ENCODE measurements at regions not wholly inside any gene's neighbourhood (a gene's known extent, or its start where the extent isn't known, plus 50 kb on each side); places are given as distances from the start of the nearest gene placed in this dataset.

DNA sequence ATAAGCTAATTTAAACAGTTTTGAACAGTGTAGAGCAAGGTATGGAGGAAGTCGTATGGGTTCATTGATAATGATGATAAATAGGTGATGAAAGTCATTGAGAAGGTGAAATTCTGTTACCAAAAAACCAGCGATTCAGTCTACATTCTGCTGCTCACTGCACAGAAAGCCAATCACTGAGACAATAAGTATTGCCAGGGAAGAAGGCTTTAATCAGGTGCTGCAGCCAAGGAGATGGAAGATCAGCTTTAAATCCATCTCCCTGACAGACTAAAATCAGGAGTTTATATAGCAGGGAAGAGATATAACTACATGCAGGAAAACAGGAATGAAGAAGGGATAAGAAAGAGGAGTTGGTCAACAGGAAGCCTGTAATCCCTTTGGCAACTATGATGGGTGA is 361.3 kb upstream of the C1orf174 start:
- TF ChIP-seq CTCF (IDR thresholded peaks at IDR 0.05; ENCODE audit: borderline replicate concordance, insufficient read depth, low read depth, low read length) = no peak
- no peak overlapping the region for H3K4me3 ChIP-seq (ENCODE audit: low read depth, low read length)

DNA sequence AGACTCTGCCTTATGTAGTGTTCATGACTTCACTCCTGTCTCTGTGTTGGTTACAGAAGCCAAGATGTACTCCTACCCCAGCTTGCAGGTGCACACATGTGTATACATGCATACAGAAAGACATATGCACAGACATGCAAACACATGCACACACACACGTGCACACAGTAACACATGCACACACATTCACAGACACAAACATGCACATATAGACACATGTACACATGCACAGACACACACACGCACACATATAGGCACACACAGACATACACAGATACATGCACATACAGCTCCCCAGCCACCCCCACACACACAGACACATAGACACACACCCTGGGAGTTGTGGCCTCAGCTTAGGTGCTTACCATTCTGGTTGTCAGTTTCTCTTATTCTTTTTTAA is 362.6 kb upstream of the C1orf174 start:
- no peak overlapping the region for H3K4me3 ChIP-seq (ENCODE audit: low read depth, low read length)
- TF ChIP-seq CTCF (IDR thresholded peaks at IDR 0.05; ENCODE audit: borderline replicate concordance, insufficient read depth, low read depth, low read length) = no peak

DNA sequence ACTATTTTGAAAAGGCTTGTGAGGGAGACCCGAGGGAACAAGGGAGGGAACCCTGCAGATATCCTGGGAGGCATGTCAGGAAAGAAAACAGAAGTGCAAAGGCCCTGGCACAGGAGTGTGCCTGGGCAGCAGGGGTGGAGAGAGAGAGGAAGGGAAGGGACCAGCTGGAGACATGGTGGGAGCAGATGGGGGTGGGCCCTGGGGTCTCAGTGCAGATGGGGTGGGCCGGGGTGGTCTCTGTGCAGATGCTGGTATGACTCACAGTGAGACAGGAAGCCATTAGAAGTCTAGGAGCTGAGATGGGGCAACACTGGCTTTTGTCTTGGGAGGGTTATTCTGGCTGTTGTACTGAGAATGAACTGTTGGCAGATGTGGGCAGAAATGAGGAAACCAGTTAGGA is 363.6 kb upstream of the C1orf174 start:
- TF ChIP-seq CTCF (IDR thresholded peaks at IDR 0.05; ENCODE audit: borderline replicate concordance, insufficient read depth, low read depth, low read length) = no peak
- H3K4me3 ChIP-seq (ENCODE audit: low read depth, low read length) = no peak overlapping the region

DNA sequence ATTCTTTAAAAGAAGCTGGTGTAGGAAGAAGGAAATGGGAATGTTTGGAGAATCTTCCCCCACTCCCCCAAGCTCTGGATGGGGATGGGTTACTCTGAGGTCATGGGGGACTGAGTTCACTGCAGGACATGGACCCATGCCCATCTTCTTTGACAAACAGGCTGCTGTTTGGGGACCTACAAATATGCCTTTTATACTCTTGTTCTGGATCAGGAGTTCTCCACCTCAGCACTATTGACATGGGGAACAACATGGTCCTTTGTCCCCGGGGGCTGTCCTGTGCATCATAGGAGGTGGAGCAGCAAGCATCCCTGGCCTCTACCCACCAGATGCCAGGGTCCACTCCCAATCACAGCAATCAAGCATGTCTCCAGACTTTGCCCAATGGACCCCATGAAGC is 365.8 kb upstream of the C1orf174 start:
- no peak overlapping the region for H3K4me3 ChIP-seq (ENCODE audit: low read depth, low read length)
- TF ChIP-seq CTCF (IDR thresholded peaks at IDR 0.05; ENCODE audit: borderline replicate concordance, insufficient read depth, low read depth, low read length) = no peak

DNA sequence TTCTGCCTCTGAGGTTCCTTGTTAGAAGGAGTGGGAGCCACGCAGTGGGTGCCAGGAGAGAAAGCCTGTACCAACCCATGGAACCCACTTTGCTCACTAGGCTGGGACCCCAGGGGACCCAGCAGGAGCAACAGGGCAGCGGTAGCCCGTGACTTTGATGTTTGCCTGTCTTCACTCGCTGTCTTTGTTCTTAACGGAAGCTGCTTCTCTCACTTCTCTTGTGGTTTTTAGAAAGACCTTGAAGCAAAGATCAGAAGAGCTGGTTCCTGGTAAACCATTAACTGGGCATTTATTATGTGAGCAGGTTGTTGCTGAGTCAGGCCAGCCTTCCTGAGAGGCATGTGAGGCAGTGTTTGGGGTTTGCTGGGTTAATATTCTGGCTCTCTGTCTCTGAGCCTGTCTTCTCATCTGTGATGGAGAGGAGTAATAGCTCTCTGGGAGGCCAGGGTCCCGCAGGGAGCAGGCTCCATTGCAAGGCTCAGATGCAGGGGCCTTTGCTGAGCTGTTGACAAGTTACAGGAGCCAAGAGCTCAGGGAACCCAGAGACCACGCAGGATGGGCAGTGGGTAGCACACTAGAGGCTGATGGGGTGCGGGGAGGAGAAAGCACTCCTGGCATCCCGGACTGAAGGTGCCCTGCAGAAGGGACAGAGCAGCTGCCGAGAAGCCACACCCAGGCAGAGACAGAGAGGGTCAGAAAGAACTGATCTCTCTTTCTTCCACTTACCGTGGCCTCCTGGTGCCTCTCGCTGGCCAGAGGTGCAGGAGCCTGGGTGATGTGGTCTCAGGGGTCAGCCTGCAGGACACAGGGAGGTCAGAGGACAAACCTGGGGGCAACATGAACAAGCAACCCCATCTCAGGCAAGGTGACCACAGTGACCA is 367.5 kb upstream of the C1orf174 start:
- no peak overlapping the region for H3K4me3 ChIP-seq (ENCODE audit: low read depth, low read length)
- TF ChIP-seq CTCF (IDR thresholded peaks at IDR 0.05; ENCODE audit: borderline replicate concordance, insufficient read depth, low read depth, low read length) = no peak

GRCh38 chr1:4268262-4268888 is 368.3 kb upstream of the C1orf174 start:
- TF ChIP-seq CTCF (IDR thresholded peaks at IDR 0.05; ENCODE audit: borderline replicate concordance, insufficient read depth, low read depth, low read length) = no peak

DNA sequence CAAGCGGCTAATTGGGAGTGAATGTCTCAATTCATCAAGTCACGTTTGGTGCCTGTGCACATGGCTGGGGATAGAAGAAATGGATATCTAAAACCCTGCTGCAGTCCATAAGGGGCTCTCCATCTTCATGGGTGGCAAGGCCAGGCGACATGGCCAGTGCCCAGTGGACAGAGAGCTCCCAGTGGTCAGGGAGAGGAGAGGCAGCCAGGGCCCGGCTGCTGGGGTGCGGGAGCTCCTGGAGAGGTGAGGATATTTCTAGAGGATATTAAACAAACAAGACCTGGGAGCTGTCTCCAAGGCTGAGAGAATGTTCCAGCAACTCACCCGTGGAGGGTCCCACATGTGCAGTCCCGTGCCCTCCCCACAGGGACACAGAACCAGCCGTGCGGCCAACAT is 368.8 kb upstream of the C1orf174 start:
- no peak for TF ChIP-seq CTCF (IDR thresholded peaks at IDR 0.05; ENCODE audit: borderline replicate concordance, insufficient read depth, low read depth, low read length)
- H3K4me3 ChIP-seq (ENCODE audit: low read depth, low read length) = no peak overlapping the region

More at GRCh38 chr1:4268262-4268888, 368.3 kb upstream of the C1orf174 start:
- H3K4me3 ChIP-seq (ENCODE audit: low read depth, low read length) = no peak overlapping the region
